ENCODE measurements at regions not wholly inside any gene's neighbourhood (a gene's known extent, or its start where the extent isn't known, plus 50 kb on each side); places are given as distances from the start of the nearest gene placed in this dataset.
"Not testable (repeated sequence)": the region's sequence is repeated elsewhere in the genome, so short reads cannot be mapped to it uniquely, and the experiment has no call there.

DNA sequence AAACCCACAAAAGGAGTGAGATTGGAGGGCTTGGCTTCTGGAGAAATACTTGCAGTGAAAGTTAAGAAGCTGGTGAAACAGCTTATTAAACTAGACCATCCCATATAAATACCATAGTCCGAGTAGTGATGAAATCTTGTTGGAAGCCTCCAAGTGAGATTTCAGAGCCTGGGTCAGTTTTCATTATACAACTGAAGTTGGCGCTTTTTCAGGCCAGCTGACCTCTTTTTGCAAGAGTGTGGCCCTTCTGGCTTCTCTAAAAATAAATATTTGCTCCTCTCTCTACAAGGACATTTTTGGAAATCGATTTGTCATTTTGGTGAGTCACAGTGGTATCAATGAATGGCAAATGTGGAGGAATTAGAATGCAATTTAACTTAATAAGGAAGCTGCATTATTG, 51.2 kb upstream of the THRB start:
- DNase-seq, result no peak

DNA sequence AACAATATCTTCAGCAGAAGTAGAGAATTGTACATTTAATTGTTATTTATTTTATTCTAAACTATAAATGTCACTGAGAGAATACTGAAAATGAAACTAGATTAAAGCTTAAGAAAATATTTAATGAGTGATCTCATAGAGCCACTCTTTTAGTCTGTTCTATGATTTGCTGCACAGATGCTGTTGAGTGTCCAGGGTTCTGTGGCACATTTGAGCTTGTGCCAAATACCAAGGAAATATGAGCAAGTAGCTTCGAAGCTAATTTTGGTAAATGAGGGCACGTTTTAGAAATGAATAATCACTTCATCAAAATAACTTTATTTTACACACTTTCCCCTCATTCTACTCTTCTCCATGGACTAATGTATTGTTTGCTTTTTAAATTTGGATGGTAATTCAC, 53.6 kb upstream of the THRB start:
- DNase-seq, result no peak

- DNase-seq, result no peak
Observed at GRCh38 chr3:24550588-24550987, 55.9 kb upstream of the THRB start.

GRCh38 chr3:24551626-24552025, 57.0 kb upstream of the THRB start:
- DNase-seq, result no peak

GRCh38 chr3:24562895-24563294, 68.2 kb upstream of the THRB start:
- DNase-seq, result no peak

- no peak for DNase-seq
Observed at GRCh38 chr3:24565053-24565452, 70.4 kb upstream of the THRB start.

GRCh38 chr3:24565656-24566055, 71.0 kb upstream of the THRB start:
- no peak for DNase-seq

DNA sequence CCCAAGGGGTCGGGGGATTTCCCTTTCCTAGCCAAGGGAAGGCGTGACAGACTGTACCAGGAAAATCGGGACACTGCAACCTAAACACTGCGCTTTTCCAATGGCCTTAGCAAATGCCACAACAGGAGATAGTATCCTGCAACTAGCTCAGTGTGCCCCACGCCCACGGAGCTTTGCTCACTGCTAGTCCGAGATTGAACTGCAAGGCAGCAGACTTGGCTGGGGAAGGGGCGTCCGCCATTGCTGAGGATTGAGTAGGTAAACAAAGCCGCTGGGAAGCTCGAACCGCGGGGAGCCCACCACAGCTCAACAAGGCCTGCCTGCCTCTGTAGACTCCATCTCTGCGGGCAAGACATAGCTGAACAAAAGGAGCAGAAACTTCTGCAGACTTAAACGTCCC, 72.3 kb upstream of the THRB start:
- DNase-seq, result no peak

GRCh38 chr3:24572409-24572808, 77.8 kb upstream of the THRB start:
- not testable (repeated sequence) for DNase-seq

DNA sequence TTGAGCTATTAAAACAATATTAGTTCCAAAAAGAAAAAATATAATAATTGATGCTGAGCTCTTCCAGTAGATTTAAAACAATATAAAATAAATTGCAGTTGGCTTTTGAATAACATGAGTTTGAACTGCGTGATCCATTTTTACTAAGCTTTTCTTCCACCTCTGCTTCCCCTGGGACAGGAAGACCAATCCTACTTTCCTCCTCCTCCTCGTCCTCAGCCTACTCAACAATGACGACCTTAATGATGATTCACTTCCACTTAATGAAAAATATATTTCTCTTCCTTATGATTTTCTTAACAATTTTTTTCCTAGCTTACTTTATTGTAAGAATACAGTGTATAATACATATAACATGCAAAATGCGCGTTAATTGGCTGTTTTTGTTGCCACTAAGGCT, 78.9 kb upstream of the THRB start:
- DNase-seq, result no peak

- DNase-seq, result no peak
Observed at GRCh38 chr3:24578324-24578723, 83.7 kb upstream of the THRB start.

GRCh38 chr3:24578951-24579421, 84.3 kb upstream of the THRB start:
- DNase-seq, result no peak

- DNase-seq, result no peak
Observed at GRCh38 chr3:24582431-24583403, 88.1 kb upstream of the THRB start.

- no peak for DNase-seq
Observed at GRCh38 chr3:24586920-24587319, 92.3 kb upstream of the THRB start.

DNA sequence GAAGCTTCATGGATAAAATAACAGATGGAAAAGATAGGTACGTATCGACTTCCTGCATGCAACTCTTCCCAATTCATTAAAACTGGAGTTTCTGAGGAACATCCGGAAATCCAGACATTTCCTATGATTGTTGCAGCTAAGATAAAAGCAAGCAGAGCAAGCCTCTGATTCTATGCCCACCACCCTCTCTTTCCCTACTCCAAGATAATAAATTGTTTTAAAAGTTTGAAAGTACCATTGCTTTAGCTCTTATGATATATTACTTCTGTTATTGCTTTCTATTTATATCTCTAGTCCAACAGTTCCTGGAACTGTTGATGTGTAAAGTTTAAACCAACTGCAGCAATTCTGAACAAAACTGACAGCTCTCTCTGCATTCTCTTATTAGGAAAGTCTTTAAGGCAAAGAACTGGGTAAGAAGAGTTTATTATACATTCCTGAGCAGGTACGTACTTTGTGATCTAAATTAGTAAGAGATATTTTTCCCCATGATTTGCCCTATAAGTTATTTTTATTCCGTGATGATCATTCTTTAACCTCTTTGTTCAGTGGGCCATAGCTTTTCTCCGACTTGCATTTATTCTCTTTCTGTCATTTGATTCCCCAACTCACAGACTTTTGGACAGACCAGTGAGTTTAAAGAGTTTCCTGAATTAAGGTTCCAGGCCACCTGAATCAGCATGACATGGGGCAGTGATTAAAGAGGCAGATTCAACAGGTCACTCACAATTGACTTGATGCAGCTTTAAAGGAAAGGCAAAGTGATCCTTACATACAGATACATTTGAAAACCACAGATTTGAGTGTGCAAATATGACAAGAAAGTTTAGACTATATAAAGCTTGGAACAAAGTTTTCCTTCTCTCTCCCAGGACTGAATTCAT, 94.2 kb upstream of the THRB start:
- DNase-seq, result no peak

DNA sequence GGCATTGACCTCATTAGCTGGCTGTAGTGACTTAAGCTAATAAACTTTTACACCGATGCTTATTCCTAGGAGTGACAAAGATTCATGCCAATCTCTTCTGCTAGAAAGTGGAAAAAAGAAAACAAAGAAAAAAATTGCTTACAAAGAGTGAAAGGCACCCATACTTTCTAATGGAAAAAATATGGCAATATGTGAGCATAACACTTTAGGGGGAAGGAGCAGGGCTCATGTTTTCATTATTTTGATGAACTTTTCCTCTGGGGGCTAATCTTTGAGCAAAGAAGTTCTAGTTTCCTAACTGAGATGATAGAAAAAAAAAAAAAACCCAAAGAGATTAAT, 94.8 kb upstream of the THRB start:
- DNase-seq, result no peak

DNA sequence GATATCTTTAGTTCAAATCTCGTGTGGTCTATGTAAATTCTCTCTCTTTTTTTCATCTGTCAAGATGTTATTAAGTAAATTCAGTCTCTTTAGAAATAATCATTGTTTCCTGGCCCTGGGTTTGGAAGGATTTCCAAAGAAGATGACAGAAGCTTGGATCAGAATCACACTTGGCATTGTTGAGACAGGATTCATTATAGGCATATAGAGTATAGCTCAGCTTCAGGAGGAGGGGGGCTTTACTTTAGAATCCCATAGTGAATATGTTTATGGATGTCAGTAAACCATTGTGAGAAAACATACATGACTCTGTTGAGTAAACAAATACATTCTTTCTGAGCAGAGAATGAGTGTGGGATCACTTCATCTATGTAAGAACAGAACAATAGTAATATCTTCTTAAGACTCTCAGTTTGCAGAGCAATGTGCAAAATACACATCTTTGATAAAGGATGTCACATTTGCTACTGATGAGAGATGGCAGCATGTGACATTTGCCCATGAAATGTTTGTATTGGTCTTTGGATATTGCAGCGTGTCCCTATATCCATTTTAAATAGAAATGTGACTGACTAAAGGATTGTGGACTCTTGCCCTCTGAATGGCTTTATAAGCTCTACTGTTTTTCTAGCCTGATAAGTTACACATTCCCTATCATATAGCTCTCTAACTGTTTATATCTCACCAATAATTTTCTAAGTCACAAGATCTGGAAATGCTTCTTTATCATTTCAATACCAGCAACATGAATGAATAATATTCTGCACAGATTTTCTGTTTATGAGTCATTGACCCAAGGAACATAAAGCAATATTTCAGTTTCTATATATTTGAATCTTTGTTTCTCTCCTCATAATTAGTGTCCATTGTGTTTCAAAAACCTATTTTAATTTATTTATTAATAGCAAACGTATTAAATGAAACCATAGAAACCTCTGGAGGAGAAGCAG, 95.6 kb upstream of the THRB start:
- peak; percentile 67 for DNase-seq

GRCh38 chr3:24591191-24591590, 96.5 kb upstream of the THRB start:
- no peak for DNase-seq

DNA sequence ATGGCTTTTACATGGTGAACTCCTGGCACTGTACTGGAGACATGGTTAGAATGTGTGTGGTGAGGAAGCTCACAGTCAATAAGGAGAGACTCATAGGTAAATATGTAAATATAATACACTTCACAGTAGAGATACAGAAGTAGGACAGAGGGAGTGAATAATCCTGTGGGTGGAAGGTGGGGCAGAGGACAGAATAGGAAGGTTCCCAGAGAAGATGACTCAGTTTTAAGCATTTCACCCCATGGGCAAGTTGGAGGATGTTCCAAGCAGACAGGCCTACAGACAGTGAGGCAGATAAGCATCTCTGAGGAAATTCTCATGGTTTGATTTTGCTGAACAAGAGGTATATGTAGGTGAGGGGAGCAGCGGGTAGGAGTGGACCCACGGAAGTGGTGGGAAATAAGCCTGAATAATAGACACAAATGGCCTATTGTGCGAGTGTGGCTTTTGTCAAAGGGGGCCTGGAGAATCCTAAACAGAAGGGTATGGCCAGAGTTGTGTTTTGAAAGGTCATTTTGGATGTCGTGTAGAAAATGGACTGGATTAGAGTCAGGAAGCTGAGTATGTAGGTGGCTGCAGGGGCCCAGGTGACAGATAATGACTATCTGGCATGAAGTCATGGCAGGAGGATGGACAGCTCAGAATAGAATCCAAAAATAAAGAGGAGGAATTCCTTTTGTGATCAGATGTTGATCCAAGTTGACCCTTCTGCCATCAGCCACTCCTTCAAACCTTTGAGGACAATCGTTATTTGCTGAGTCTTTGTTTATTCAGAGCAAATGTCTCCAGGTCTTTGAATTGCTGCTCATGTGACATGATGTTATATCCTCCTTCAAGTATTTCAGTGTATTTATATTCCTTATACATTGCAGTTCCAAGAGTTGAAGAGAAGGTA, 97.3 kb upstream of the THRB start:
- no peak for DNase-seq

DNA sequence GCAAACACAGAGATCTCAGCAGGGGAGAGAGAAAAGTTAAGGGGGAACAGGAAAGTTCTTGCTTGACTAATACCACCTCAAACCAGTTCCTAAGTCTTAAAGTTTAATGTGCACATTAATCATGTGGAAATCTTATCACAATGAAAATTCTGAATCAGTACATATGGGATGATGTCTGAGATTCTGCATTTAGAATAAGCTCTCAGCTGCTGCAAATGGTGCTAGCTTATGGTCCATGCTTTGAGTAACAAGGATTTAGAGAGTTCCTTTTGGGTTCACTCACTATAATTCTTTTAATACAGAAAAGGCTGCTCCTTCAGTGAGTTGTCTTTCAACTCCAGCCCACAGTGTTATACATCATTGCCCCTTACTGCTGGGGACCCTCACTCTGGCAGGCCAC, 99.5 kb upstream of the THRB start:
- DNase-seq, result no peak

- DNase-seq, result no peak
Observed at GRCh38 chr3:24595796-24596195, 101.1 kb upstream of the THRB start.

All from hindlimb muscle (tissue), 1 donor.